ENCODE measurements at regions not wholly inside any gene's neighbourhood (a gene's known extent, or its start where the extent isn't known, plus 50 kb on each side); places are given as distances from the start of the nearest gene placed in this dataset. TPM values are rescaled to one million over a fixed set of nuclear protein-coding genes. Genes with fewer than 3 reads are reported as not detected.

GRCh38 chrX:108833993-108834392 is 97.6 kb upstream of the IRS4 start:
- no peak for DNase-seq (ENCODE audit: low spot score)
- no peaks in the 10 kb centered on the region for H3K4me1 ChIP-seq (ENCODE audit: insufficient read depth, low read length, poor library complexity, severe bottlenecking)
- no peaks in the 10 kb centered on the region for H3K9me2 ChIP-seq (ENCODE audit: insufficient read depth, low read length)
- no peak for TF ChIP-seq EZH2phosphoT487 (IDR thresholded peaks at IDR 0.05; ENCODE audit: borderline replicate concordance, low read depth, low read length)
- TF ChIP-seq CTCF (conservative IDR thresholded peaks at IDR 0.05; ENCODE audit: low read length): no peak
- H4K20me1 ChIP-seq (ENCODE audit: insufficient read depth, low read length): no peaks in the 10 kb centered on the region
- POLR2A ChIA-PET: no interaction called here
- no peak overlapping the region for H2AFZ ChIP-seq (ENCODE audit: low read length)
- CTCF ChIA-PET (ENCODE audit: unreplicated experiment): no interaction called here
- no peaks in the 10 kb centered on the region for H3K36me3 ChIP-seq (ENCODE audit: insufficient read depth, low read length)
- intact Hi-C loops (cut with micrococcal nuclease; ENCODE audit: unreplicated experiment): no loop called here
- H3K4me3 ChIP-seq (ENCODE audit: low read depth, low read length, poor library complexity, severe bottlenecking): no peak overlapping the region
- H3K9me3 ChIP-seq (ENCODE audit: low read length): no peaks in the 10 kb centered on the region
- no TSS peak for BruUV-seq (replicated peaks)
- H3K4me2 ChIP-seq (ENCODE audit: low read length): no peak overlapping the region
- H3K79me2 ChIP-seq (ENCODE audit: insufficient read depth, low read depth, low read length): no peaks in the 10 kb centered on the region
- no peak overlapping the region for H3K27ac ChIP-seq (ENCODE audit: low read depth, low read length, poor library complexity, severe bottlenecking)

DNA sequence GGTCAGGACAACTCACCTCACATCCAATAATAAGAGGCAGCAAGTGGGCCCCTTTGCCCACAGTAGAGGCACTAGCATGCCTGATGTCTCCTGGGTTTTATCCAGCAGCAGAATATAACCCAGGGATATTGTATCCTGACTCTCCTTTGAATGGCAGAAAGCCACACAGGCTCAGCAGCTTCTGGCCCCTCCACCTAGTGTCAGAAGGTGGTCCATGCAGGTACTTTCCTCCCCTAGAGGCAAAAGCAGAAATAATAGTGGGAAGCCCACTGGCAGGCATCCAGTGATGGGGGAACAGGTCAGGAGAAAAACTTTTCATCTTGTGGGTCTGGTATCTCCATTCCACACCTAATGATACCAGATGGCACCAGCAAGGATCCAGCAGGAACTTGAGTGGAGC is 75.5 kb upstream of the IRS4 start:
- Histone ChIP-seq H3K79me2 (ENCODE audit: insufficient read depth, low read depth, low read length) (no peaks in the 10 kb centered on the region), H3K4me3 (ENCODE audit: low read depth, low read length, poor library complexity, severe bottlenecking) (no peak overlapping the region), H3K9me3 (ENCODE audit: low read length) (no peaks in the 10 kb centered on the region), H3K9me2 (ENCODE audit: insufficient read depth, low read length) (no peaks in the 10 kb centered on the region), H3K4me1 (ENCODE audit: insufficient read depth, low read length, poor library complexity, severe bottlenecking) (no peaks in the 10 kb centered on the region), H3K36me3 (ENCODE audit: insufficient read depth, low read length) (no peaks in the 10 kb centered on the region), H2AFZ (ENCODE audit: low read length) (no peak overlapping the region), H3K27ac (ENCODE audit: low read depth, low read length, poor library complexity, severe bottlenecking) (no peak overlapping the region), H4K20me1 (ENCODE audit: insufficient read depth, low read length) (no peaks in the 10 kb centered on the region), H3K4me2 (ENCODE audit: low read length) (no peak overlapping the region)
- BruUV-seq (replicated peaks): no TSS peak
- CTCF ChIA-PET (ENCODE audit: unreplicated experiment): no interaction called here
- intact Hi-C loops (cut with micrococcal nuclease; ENCODE audit: unreplicated experiment): no loop called here
- POLR2A ChIA-PET: no interaction called here
- no peak for DNase-seq (ENCODE audit: low spot score)
- TF ChIP-seq EZH2phosphoT487 (IDR thresholded peaks at IDR 0.05; ENCODE audit: borderline replicate concordance, low read depth, low read length): no peak
- TF ChIP-seq CTCF (conservative IDR thresholded peaks at IDR 0.05; ENCODE audit: low read length): no peak

DNA sequence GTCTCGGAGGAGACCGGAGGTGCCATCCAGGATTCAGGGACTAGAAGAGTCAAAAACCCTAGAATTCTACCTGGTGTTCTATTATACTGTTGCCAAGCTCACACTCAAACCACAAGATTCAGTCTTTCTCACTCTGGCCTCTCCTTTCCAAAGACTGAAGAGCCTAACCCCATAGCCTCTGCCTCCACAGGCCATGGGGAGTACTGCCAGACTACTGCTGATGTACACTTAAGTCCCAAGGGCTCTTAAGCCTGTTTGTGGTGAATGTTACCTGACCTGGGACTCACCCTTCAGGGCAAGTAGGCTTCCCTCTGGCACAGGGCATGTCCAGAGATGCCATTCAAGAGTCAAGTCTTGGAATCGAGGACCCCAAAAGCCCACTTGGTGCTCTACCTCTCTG is 58.9 kb upstream of the IRS4 start:
- no peaks in the 10 kb centered on the region for H3K9me2 ChIP-seq (ENCODE audit: insufficient read depth, low read length)
- no peak overlapping the region for H2AFZ ChIP-seq (ENCODE audit: low read length)
- POLR2A ChIA-PET: no interaction called here
- no peaks in the 10 kb centered on the region for H3K4me1 ChIP-seq (ENCODE audit: insufficient read depth, low read length, poor library complexity, severe bottlenecking)
- no peak for DNase-seq (ENCODE audit: low spot score)
- TF ChIP-seq EZH2phosphoT487 (IDR thresholded peaks at IDR 0.05; ENCODE audit: borderline replicate concordance, low read depth, low read length): no peak
- TF ChIP-seq CTCF (conservative IDR thresholded peaks at IDR 0.05; ENCODE audit: low read length): no peak
- CTCF ChIA-PET (ENCODE audit: unreplicated experiment): no interaction called here
- H3K4me3 ChIP-seq (ENCODE audit: low read depth, low read length, poor library complexity, severe bottlenecking): no peak overlapping the region
- H3K27ac ChIP-seq (ENCODE audit: low read depth, low read length, poor library complexity, severe bottlenecking): no peak overlapping the region
- H4K20me1 ChIP-seq (ENCODE audit: insufficient read depth, low read length): no peaks in the 10 kb centered on the region
- H3K4me2 ChIP-seq (ENCODE audit: low read length): no peak overlapping the region
- no peaks in the 10 kb centered on the region for H3K79me2 ChIP-seq (ENCODE audit: insufficient read depth, low read depth, low read length)
- intact Hi-C loops (cut with micrococcal nuclease; ENCODE audit: unreplicated experiment): no loop called here
- H3K36me3 ChIP-seq (ENCODE audit: insufficient read depth, low read length): no peaks in the 10 kb centered on the region
- no TSS peak for BruUV-seq (replicated peaks)
- H3K9me3 ChIP-seq (ENCODE audit: low read length): no peaks in the 10 kb centered on the region

Small RNA genes lying in the stretch of these regions (microRNA-seq; reads per million reads assigned to microRNA genes)
- gene MIR6087 (ENCODE audit: borderline replicate concordance): not detected

Small RNA genes lying in the stretch of these regions (small RNA-seq; reads per million reads assigned to genes)
- gene MIR6087 (0.57 reads per million, percentile 14 among the genes with 10 or more reads in this experiment), gene RNU6-309P (not detected)
